GOT3 (cell line): ENCODE measurements at regions not wholly inside any gene's neighbourhood (a gene's known extent, or its start where the extent isn't known, plus 50 kb on each side); places are given as distances from the start of the nearest gene placed in this dataset.

Experiments used
- DNase-seq: peaks from one replicate; lab custom pipeline; 2025; ENCODE audit warnings: mixed read lengths; lab: John Stamatoyannopoulos, UW

DNA sequence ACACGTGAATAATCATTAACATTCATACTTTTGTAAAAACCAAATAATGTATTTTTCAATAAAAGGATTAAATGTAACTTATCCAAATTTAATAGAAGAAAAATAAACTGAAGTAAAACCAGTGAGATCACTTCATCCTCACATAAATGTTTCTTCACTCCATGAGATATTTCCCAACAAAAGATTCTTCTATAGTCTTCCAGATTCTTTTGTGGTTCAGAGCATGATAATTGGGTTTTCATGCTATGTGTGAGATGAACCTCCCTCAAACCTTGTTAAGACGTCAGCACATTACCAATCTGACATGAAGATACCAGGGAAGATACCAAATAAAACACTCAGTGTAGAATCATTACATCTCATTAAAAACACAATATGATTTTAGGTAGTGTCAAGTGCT lies 62.9 kb upstream of the OXGR1 start:
- DNase-seq = no peak

DNA sequence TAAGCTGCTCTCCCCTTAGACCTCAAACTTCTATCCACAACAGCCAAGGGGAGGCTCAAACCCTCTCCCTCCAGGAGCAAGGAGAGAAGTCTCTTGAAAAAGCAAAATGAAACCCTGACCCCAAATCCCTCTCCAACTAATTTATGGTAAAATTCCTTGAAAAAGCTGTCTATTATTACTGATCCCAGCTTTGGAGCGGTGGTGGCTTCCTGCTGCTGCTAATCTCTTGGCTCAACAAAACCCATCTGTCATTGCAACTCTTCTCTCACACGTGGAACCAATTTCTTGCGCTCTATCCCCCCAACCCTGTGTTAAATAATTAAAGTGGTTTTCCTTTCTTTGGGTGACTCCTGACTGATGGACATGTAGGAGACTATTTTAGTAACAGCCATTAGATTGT lies 64.1 kb upstream of the OXGR1 start:
- DNase-seq = no peak

DNA sequence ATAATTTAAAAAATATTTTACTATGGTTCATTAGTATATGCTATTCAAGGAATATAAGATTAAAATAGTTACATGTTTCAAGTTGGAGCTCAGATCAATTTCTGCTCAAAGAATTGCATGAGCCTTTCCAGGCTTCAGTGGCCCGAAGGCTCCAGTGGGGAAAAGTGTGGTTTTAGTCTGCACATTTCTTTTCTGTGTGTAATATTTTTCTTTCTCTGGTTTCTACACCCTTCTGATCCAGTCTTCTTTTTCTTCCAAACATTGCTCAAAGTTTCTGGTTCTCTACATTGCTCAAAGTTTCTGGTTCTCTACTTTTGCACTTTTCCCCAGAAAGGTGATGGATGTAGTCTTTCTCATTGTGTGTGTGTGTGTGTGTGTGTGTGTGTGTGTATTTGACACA lies 64.7 kb upstream of the OXGR1 start:
- DNase-seq = no peak

DNA sequence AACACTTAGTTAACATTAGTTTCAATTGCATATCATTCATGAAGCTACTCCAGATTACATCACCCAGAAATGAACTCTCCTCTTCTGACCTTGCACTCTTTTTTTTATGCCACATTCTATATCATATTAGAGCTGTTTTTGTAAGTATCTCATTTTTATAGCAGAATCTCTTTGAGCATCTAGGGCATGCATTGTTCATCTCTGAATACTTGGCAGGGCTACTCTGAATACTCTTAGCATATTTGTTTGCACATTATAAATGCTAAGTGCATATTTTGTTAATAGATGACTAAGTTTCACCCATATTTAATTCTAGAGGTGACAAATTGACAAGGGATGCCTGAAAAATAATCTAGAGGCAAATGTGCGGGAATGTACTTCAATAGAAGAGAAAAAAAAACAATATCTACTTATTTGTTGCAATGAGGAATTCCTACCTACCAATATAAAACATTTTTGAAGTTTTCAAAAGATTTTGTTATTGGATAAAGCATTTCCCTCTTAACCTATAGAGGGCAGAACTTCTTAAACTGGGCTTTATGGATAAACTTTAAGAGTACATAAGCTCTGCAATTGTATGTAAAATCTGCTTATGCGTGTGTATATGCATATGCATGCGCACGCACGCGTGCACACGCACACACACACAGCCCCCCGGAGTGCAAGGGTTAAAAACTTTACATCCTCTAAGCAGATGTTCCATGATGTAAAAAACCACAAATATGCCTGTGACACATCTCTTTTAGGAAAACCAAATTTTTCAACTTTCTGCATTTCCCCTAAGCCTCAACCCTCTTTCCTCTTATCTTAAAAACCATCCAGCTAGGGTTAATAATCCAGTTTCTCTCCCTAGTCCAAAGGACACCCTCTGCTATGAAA lies 73.0 kb upstream of the OXGR1 start:
- DNase-seq = no peak

DNA sequence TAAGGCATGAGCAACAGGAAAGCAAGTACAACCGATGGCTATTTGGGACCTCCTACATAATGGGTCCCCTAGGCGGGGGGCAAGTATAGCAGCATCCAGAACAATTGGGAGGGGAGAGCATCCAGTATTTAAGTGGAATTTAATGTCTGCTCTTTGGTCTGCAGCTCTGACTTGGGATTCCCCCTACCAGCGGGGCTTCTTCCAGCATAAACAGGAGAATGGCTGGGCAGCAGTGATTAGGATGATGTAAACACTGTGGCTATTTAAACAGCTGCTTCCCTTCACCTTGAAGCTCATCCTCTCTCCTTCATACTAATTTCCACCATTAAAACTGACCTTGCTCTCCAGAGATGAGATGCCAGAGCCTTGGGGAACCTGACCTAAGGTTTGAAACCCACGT lies 73.9 kb upstream of the OXGR1 start:
- DNase-seq = no peak

DNA sequence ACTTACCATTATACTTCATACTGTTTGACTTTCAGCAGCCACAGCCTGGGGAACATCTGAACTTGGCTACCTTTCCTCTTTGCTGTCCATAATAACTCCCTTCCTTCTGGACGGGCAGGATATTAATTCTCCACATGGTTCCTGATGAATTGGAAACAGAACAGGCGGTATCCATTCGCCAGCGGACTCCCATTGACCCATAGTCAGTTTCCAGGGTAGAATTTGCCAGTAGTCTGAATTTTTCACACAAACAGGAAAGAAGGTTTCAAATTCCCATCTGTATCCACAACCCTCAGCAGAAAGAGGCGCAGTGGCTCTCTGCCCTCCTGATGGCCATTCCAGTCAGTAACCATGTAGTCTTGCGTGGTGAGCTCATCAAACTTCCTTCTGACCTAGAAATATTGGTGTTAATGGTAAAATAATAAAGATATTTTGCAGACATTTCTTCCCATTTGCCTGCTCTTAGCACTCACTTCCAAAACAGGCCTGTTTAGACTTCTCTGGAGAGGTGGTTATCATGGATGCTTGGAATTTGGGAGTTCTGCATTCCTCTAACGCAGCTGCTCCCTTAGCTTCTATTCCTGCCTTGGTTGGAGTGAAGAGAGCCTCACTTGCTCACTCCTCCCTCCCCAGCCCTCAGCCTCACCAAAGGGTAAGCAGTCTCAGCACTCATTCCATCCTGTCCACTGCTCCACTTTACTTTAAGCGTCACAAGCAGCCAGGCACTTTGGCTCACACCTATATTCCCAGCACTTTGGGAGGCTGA lies 75.0 kb upstream of the OXGR1 start:
- DNase-seq = no peak

DNA sequence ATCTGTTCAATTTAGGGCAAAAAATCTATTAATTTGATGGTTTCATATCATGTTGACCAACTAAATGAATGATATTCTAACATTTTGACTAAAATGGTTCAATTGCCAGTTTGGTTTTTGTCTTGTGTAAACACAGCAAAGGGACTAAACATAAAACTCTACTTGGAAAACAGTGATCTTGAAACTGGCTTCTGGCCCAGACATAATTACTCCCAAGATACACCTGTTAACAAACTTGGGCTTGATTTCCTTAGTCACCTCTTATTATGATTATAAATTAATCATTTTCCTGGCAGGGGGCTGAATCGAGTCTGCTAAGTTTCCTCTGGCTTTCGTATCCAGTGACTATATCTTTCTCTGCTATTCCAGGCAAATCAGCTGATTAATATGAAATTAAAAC lies 78.0 kb upstream of the OXGR1 start:
- no peak for DNase-seq

DNA sequence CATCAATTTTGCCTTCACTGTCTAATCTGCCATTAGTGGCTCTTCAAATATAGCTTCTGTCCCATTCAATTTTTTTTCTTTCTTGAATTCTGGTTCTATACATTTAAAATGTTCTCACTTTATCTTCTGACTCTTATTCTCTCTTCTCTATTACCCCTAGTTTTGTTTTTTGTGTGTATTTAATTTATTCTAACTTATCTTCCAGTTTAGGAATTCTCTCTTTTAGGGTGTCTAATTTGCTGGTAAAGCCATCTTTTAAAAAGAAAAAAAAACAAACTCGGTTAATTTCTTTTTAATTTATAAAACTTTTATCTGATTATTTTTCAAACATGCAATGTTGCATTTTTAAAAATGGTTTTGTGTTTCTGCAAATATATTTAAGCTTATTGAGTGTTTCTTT lies 80.3 kb upstream of the OXGR1 start:
- DNase-seq = no peak

DNA sequence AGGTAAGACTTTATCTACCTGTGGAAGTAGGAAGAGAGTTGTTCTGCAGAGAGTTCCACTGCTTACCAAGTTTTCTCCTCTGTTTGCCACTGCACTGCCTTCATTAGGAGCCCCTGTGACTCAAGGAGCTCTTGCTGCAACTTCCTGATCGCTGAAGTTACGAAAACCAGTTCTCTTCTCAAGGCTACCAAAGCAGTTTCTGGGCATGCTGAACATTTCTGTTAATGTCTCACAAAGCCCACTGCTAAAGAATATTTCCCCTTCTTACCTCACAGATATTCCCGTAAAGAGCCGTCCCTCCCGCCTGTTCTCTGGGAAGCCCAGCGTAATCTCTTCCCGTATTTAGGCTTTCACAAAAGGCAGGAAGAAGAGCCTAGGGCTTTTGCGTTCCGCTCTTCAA lies 82.6 kb upstream of the OXGR1 start:
- no peak for DNase-seq

DNA sequence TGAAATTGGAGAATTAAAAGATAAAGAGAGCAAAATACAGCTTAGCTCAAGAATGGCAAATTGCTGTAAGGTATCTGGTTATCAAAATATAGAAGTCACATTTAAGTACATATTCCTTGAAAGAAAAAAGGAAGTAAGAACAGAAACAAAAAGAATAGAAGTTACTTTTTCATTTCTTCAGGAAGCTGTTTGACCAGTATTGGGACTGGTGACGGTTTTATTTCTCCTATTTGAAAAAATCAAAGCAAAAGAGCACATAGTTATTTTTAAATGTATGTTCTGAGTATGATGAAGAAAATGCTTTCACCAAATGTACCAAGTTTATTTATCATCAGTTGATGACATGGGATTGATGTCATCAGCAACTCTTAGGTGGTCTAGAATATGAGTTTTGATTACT lies 83.1 kb upstream of the OXGR1 start:
- DNase-seq = no peak

DNA sequence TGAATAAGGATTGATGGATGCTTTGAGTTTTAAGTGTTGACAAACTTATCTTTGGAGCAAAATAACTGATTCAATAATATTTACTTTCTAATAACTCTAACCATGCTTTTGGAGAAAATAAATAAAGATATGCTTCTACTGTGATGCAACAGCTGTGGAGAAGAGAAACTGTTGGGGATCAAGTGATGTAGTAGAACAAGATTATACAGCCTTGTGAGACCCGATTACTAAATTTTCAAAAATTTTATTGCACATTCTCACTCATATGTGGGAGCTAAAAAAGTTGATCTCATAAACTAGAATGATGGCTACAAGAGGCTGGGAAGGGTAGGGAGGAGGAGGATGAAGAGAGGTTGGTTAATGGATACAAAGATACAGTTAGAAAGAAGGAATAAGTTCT lies 85.5 kb upstream of the OXGR1 start:
- DNase-seq = no peak

DNA sequence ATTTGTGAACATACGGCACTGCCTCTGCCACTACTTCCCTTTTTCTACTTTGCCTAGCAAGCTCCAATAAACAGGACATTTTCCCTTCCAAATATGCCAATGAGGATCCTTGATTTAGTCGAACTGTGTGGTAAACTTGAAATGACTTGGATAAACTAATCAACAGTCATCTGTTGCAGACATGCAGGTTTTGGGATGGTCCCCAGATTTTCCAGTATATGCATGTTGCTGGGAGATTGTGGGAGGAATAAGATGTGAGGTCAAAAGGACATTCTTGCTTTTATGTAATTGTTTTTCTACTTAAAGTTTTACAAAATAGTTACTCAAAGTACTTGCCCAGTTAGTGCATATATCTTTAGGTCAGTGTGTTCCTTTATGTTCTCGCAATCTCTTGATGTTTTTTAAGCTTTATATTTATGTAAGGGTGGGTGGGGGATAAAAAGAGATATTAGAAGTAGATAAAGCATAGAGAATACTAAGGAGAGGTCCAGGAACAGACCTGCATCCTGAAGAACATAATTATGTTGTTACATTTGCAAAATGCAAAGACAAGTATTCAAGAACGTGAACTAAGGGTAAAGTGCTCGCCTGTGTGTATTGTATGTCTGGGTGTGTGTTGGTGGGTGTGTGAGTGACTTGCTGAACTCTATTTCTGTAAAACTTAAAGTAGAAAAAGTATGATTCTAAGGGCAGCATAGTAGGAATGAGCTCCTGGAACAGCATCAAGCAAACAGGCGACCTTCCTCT lies 88.4 kb upstream of the OXGR1 start:
- no peak for DNase-seq

DNA sequence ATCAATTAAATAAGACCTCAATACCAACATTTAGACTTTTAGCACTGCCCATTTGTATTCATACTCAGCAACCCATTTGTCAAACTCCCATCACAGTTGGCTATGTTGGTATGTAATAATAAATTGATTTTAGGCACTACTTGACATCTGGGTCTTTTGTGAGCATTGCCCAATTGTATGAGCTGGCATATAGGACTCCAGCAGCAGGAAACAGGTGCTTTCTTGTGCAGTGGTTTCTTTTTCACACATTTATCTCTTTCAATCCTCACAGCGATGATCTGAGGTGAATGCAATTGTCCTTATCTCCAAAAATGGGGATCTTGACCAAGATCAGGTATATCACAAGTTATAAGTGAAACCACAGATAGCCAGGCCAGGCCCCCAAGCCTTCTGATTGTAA lies 96.9 kb upstream of the OXGR1 start:
- DNase-seq = no peak

DNA sequence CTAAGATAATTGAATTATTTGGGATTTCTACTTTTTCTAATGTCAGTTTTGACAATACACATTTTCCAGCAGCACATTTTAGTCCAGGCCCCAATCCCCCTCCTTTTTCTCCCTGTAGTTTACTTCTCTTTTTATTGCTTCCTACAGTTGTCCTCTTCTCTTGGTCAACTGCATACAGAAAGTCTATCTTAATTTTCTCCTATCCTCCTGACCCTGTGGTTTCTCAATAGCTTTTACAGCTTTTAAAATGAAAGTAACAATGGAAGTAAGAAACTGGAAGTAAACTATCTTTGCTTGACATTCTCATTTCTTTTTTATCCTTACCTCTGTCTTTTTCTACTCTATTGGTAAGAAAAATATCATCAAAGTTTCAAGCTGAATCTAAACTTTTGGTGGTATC lies 106.5 kb upstream of the OXGR1 start:
- DNase-seq = no peak

DNA sequence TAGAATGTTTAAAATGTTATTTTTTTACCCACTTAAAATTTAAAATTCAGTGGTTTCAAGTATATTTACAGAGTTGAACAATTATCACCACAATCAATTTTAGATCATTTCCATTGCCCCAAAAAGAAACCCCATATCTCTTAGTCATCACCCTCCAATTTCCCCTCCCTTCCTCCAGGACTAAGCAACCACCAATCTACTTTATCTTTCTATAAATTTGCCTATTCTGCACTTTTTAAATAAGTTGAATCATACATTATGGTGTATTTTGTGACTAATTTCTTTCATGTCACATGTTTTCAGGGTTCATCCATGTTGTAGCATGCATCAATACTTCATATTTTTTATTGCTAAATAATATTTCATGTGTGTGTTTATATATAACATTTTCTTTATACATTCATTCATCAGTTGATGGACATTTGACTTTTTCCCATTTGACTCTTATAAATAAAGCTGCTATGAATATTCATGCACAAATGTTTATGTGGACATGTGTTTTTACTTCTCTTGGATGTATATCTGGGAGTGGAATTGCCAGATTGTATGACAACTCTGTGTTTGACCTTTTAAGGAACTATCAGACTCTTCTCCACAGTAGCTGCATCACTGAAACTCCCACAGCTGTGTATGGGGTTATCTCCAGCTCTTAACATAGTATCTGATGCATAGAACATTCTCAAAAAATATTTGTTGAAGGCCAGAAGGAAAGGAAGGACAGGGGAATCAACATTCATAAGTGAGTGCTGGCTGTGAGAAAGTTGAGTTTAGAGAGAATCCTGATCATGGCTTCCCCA lies 107.8 kb upstream of the OXGR1 start:
- DNase-seq = no peak

DNA sequence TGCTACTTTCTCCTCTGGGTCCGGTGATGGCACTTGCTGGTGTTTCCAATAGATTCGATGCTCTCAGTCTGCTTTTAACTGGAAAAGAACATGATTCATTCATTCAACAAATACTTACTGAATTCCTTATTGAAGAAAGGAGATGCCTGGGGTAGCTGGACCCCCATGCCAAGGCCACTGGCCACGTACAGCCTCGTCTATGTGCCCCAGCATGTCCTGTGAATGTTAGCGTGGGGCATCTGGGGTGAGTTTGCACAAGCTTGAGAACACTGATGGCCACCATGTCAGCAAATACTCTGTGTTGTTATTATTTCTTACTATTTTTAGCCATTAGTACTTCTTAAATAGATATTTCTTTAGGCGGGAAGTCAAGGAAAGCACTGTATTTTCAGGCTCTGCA lies 112.0 kb upstream of the OXGR1 start:
- DNase-seq = no peak

DNA sequence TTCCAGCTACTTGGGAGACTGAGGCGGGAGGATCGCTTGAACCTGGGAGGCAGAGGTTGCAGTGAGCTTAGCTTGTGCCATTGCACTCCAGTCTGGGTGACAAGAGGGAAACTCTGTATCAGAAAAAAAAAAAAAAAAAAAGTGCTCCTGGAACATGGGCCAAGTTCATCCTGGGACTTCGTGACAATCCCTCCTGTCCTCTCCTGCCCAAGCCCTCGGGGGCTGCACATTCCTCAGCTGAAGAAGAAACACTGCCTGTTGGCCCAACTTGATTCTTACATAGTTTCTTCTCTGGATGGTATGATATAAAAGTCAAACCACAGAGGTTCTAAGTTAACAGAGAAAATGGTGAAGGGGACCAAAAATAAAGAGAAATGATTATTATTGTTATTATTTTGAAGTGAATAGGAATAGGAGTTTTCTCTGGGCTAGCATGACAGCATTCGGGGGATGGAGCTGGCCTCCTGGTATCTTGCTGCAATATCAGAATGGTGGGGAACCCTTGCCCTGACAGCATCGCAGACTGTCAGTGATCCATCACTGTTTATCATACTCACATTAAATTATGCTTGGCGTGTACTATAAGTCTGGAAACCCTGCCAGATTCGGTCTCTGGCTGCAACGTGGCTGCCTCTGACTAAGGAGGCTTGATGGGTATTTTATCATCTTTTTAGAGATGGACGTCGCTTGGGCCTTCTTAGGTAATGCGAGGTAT lies 113.7 kb upstream of the OXGR1 start:
- DNase-seq = no peak

DNA sequence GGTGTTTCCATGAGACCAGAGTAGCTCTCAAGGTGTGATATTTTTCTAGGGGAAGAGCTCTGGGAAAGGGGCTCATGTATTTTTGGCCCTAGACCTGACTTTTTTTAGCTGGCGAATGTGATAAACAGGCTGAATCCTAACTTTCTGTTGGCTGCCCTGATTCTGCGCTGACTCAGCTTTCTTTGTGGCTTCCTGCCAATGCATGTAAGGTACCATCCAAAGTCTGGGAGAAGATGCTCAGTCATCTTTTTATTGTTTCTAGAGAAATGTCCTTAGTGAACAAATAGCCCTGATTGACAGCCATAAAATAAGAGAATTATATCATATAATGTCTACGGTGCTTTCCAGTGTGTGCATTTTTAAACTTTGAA lies 113.6 kb upstream of the MBNL2 start:
- no peak for DNase-seq

DNA sequence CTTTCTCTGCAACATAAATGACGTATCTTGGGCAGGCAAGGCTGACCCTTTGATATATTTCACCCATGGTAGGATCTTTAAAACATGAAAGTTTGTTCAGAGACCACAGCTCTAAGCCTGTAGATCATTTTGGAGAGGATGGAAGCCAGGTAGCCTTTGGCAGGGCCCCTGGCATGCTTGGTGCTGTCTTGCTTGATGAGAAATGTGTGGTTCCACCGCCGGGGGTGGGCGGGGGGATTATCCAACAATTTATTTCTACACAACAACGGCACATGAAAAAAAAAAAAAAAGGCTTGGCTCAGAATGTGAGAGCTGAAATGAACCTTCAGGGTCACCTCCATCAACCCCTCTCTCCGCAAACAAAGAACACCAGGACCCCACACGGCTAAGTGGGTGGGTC lies 112.9 kb upstream of the MBNL2 start:
- no peak for DNase-seq

DNA sequence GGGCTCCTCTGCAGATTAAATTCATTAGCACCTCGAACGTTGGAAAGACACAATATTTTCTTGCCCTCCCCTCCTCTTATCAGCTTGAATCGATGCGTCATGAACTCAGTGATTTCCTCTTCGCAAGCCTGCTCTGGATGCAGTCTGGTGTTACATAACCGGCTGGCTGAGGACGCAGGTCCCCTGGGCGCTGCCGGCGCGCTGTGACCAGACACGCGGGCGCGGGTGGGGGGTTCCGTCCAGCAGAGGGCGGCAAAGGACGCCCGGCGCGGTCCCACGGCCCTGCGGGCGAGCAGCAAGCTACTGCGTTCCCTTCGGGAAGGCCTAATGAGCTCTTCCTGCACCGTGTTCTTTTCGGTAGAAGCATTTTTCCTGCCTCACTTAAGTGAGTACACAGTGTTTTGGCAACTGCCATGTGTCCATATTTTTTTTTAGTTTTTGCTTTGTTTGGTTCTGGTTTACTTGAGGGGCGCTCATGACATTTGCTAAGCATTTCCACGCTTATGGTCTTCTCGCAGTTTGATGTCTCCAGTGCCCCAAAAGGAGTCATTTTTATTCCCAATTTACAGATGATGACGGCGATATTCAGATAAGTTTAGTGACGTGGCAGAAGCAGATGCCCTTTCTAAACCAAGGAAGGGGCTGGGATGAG lies 112.2 kb upstream of the MBNL2 start:
- peak; percentile 100 for DNase-seq

DNA sequence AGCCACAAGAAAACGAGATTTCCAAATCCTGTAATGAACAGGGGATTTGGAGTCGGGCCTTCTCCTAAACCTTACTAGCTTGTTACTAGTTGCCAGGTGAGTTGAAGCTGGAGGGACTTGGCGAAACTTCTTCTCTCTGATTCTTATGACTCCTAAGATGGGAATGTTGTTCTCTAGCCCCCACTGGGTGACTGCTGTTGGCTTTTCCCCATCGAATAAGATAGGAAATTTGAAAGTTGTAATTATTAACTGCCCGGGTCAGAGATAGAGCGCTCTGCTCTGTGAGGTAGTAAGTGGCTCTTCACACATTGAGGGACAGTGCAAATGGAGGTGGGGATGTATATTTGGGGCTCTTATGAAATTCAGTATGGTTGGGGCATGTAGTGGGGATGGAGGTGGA lies 111.2 kb upstream of the MBNL2 start:
- DNase-seq = no peak
